ENCODE measurements at regions not wholly inside any gene's neighbourhood (a gene's known extent, or its start where the extent isn't known, plus 50 kb on each side); places are given as distances from the start of the nearest gene placed in this dataset.
"Not testable (repeated sequence)": the region's sequence is repeated elsewhere in the genome, so short reads cannot be mapped to it uniquely, and the experiment has no call there.

- WGBS: 67% methylated on average over 2 of the region's 2 CpGs
- no peak overlapping the region for H3K4me3 ChIP-seq
- no peaks in the 10 kb centered on the region for H3K4me1 ChIP-seq
- no peaks in the 10 kb centered on the region for H3K9me3 ChIP-seq
- no peak for DNase-seq (ENCODE audit: extremely low spot score)
- H3K36me3 ChIP-seq: no peaks in the 10 kb centered on the region
- H3K27me3 ChIP-seq: no peaks in the 10 kb centered on the region
- intact Hi-C loops (cut with DNase I): no loop called here
- no peak for TF ChIP-seq EP300 (IDR thresholded peaks at IDR 0.05)
- no peak for TF ChIP-seq POLR2AphosphoS5 (IDR thresholded peaks at IDR 0.05)
- no peak for TF ChIP-seq POLR2A (IDR thresholded peaks at IDR 0.05; ENCODE audit: low read depth)
- TF ChIP-seq CTCF (IDR thresholded peaks at IDR 0.05): no peak
- H3K27ac ChIP-seq (replicated peaks in 1 of 4): no peak overlapping the region
Measured at GRCh38 chr6:94175465-94175864, 756.1 kb upstream of the EPHA7 start.

- 93% methylated on average over 1 of the region's 1 CpG for WGBS
- Histone ChIP-seq H3K27me3 (no peaks in the 10 kb centered on the region), H3K36me3 (no peaks in the 10 kb centered on the region), H3K4me3 (no peak overlapping the region), H3K9me3 (no peaks in the 10 kb centered on the region), H3K4me1 (no peaks in the 10 kb centered on the region), H3K27ac (replicated peaks in 1 of 4) (no peak overlapping the region)
- TF ChIP-seq CTCF (IDR thresholded peaks at IDR 0.05) (no peak), EP300 (IDR thresholded peaks at IDR 0.05) (no peak), POLR2A (IDR thresholded peaks at IDR 0.05; ENCODE audit: low read depth) (no peak), POLR2AphosphoS5 (IDR thresholded peaks at IDR 0.05) (no peak)
- intact Hi-C loops (cut with DNase I): no loop called here
- no peak for DNase-seq (ENCODE audit: extremely low spot score)
Measured at GRCh38 chr6:94163877-94164276, 744.5 kb upstream of the EPHA7 start.

- Histone ChIP-seq H3K4me3 (no peak overlapping the region), H3K27me3 (no peaks in the 10 kb centered on the region), H3K36me3 (no peaks in the 10 kb centered on the region), H3K27ac (replicated peaks in 1 of 4) (no peak overlapping the region), H3K9me3 (no peaks in the 10 kb centered on the region), H3K4me1 (no peaks in the 10 kb centered on the region)
- no peak for DNase-seq (ENCODE audit: extremely low spot score)
- no peak for TF ChIP-seq EP300 (IDR thresholded peaks at IDR 0.05)
- no peak for TF ChIP-seq POLR2AphosphoS5 (IDR thresholded peaks at IDR 0.05)
- TF ChIP-seq POLR2A (IDR thresholded peaks at IDR 0.05; ENCODE audit: low read depth): no peak
- TF ChIP-seq CTCF (IDR thresholded peaks at IDR 0.05): no peak
- 61% methylated on average over 2 of the region's 2 CpGs for WGBS
- intact Hi-C loops (cut with DNase I): no loop called here
Measured at GRCh38 chr6:94150886-94151285, 731.5 kb upstream of the EPHA7 start.

- intact Hi-C loops (cut with DNase I): no loop called here
- H3K4me1 ChIP-seq: no peaks in the 10 kb centered on the region
- no peak overlapping the region for H3K4me3 ChIP-seq
- no peaks in the 10 kb centered on the region for H3K27me3 ChIP-seq
- no peaks in the 10 kb centered on the region for H3K36me3 ChIP-seq
- no peak overlapping the region for H3K27ac ChIP-seq (replicated peaks in 1 of 4)
- H3K9me3 ChIP-seq: no peaks in the 10 kb centered on the region
- TF ChIP-seq POLR2AphosphoS5 (IDR thresholded peaks at IDR 0.05) (no peak), EP300 (IDR thresholded peaks at IDR 0.05) (no peak), CTCF (IDR thresholded peaks at IDR 0.05) (no peak), POLR2A (IDR thresholded peaks at IDR 0.05; ENCODE audit: low read depth) (no peak)
- DNase-seq (ENCODE audit: extremely low spot score): no peak
Measured at GRCh38 chr6:94144807-94145206, 725.4 kb upstream of the EPHA7 start.

GRCh38 chr6:94137178-94137577, 717.8 kb upstream of the EPHA7 start:
- H3K27me3 ChIP-seq; H3K4me3 ChIP-seq; intact Hi-C loops (cut with DNase I); H3K9me3 ChIP-seq; H3K4me1 ChIP-seq; H3K27ac ChIP-seq (replicated peaks in 1 of 4); H3K36me3 ChIP-seq; DNase-seq (ENCODE audit: extremely low spot score): not testable (repeated sequence)
- 96% methylated on average over 11 of the region's 11 CpGs for WGBS
